ENCODE measurements at regions not wholly inside any gene's neighbourhood (a gene's known extent, or its start where the extent isn't known, plus 50 kb on each side); places are given as distances from the start of the nearest gene placed in this dataset.

GRCh38 chr13:52905701-52906100, 57.3 kb upstream of the PCDH8 start:
- no peak for FAIRE-seq
- TF ChIP-seq CTCF (IDR thresholded peaks at IDR 0.05; ENCODE audit: insufficient read depth, missing control alignments) = no peak
- DNase-seq (ENCODE audit: insufficient read length, low spot score) = no peak

- peak; percentile 98 for FAIRE-seq
- DNase-seq (ENCODE audit: insufficient read length, low spot score) = peak; percentile 54
- TF ChIP-seq CTCF (IDR thresholded peaks at IDR 0.05; ENCODE audit: insufficient read depth, missing control alignments) = no peak
These were observed 54.9 kb upstream of the PCDH8 start for GRCh38 chr13:52903320-52903719.

GRCh38 chr13:52899206-52899605, 50.8 kb upstream of the PCDH8 start:
- FAIRE-seq (no peak), DNase-seq (ENCODE audit: insufficient read length, low spot score) (no peak)
- TF ChIP-seq CTCF (IDR thresholded peaks at IDR 0.05; ENCODE audit: insufficient read depth, missing control alignments) = peak; percentile 6

Data from D721Med (cell line).